Hepatocyte (in vitro differentiated cells): ENCODE measurements at regions not wholly inside any gene's neighbourhood (a gene's known extent, or its start where the extent isn't known, plus 50 kb on each side); places are given as distances from the start of the nearest gene placed in this dataset.

Experiments
- CTCF ChIP-seq: fragments of 200-600 bp; sonication (generic); IDR thresholded peaks from 2 replicates; pipeline ENCODE4 v1.5.1; 2016; ENCODE audit warnings: antibody characterized with exemption, mild to moderate bottlenecking; ENCODE audit not compliant: poor library complexity
- EZH2 ChIP-seq: fragments of 200-600 bp; sonication (generic); IDR thresholded peaks from 2 replicates; pipeline ENCODE4 v1.6.1; 2016; ENCODE audit warnings: antibody characterized with exemption, mild to moderate bottlenecking, borderline replicate concordance
- EZH2phosphoT487 ChIP-seq: fragments of 200-600 bp; sonication (generic); IDR thresholded peaks from one replicate; pipeline ENCODE4 v1.6.1; 2018; ENCODE audit warnings: antibody characterized with exemption, mild to moderate bottlenecking, low read depth, moderate library complexity; ENCODE audit not compliant: unreplicated experiment, severe bottlenecking

DNA sequence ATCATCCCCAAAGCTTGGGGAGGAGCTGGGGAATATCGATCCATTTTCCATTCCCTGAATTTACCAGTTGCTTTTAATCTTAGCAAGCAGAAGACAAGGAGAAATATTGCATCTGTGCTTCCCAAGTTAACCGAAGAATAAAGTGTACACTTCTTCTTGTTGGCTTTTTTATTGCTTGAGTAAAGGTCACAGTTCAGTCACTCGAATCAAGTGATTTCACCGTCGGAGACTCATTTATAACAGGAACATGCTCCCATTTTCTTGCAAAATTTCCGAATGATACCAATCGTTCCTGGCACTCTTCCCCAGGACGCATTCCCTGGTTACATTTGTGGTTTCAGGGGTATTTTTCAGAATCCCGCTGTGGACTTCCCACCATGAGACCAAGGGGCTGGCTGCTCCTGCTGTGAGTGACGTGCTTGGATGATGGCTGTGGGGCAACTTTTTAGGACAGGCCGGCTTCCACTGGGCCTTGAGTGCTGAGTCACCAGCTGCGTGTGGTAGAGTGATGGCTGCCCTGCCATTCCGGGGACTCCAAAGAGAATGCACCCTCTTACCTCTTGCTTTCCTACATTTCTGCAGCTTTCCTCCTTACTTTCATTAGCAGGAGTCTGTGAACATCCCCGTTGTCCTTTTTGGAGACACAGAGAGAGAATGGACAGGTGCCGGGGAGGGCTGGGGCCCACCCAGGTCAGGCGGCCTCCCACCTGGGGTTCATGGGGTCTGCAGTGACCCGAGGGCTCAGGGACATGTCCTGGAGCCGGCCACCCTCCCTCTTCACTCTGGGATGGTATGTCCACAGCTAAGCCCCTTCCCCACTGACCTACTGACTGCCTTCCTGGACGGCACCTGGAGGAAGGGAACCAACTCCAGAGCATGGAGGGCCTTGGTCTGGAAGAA lies 60.7 kb upstream of the HDAC4 start:
- TF ChIP-seq CTCF (no peak), EZH2phosphoT487 (no peak), EZH2 (no peak)
